K562 (cell line): ENCODE measurements at regions not wholly inside any gene's neighbourhood (a gene's known extent, or its start where the extent isn't known, plus 50 kb on each side); places are given as distances from the start of the nearest gene placed in this dataset.

Experiments used
- ATAC-seq: fragments of 200-7000 bp; cut with Tn5 transposase; 3 replicates; pipeline ENCODE4 v1.9.1; 2020; ENCODE audit warnings: moderate library complexity
- BruUV-seq: library from RNA; stranded (reverse); fragments of 400-500 nt; replicated peaks from 2 replicates; lab custom pipeline; 2021; lab: Mats Ljungman, UMichigan
- CTCF ChIA-PET: fragments of 300-600 bp; formaldehyde crosslinking; extraction: SDS; loops from one replicate; lab custom pipeline; 2021; ENCODE audit warnings: low intra/inter-chr PET ratio; lab: Yijun Ruan, JAX
- POLR2A ChIA-PET: fragments of 300-600, 350-650 bp; sonication (Branson Sonifier 250); formaldehyde crosslinking; extraction: SDS; loops from one replicate; lab custom pipeline; 2021; ENCODE audit warnings: antibody characterized with exemption, inconsistent platforms; lab: Yijun Ruan, JAX
- DNase-seq, 4 experiments: peaks; one replicate each; pipeline versions ENCODE4 v3.0.0 to v3.0.0-alpha.2; 2011 to 2018; ENCODE audit warnings: low spot score in 3 of 4, mixed read lengths in 3 of 4; ENCODE audit errors: extremely low read depth in 1 of 4
- FAIRE-seq: peaks from 2 replicates; lab custom pipeline; 2011; peaks lifted over from hg19 to GRCh38; lab: Jason Lieb, UNC
- H2AFZ ChIP-seq: 2 replicates; pipeline ENCODE4 v1.6.0; 2011; ENCODE audit warnings: low read depth, low read length, control low read depth, inconsistent platforms
- H3K27ac ChIP-seq: fragments of 200-600 bp; 3 replicates; pipeline ENCODE4 v1.8.0; 2011; ENCODE audit warnings: low read depth, mild to moderate bottlenecking, control low read depth, inconsistent platforms, low read length, moderate library complexity, mixed read lengths; ENCODE audit errors: extremely low read depth
- H3K27me3 ChIP-seq, 2 experiments: fragments of 300-600 bp in 1 of 2; 2 replicates in 1 of 2; 3 replicates in 1 of 2; pipeline versions ENCODE4 v1.6.0 to v1.8.0; 2011; ENCODE audit warnings: inconsistent platforms in 2 of 2, low read length in 2 of 2, mild to moderate bottlenecking in 1 of 2, mixed read lengths in 1 of 2, moderate library complexity in 1 of 2; ENCODE audit not compliant: control insufficient read depth in 2 of 2, insufficient read depth in 2 of 2
- H3K36me3 ChIP-seq: fragments of 300-600 bp; 3 replicates; pipeline ENCODE4 v1.8.0; 2011; ENCODE audit warnings: mild to moderate bottlenecking, low read length, inconsistent platforms; ENCODE audit not compliant: control insufficient read depth, insufficient read depth
- H3K4me1 ChIP-seq, 2 experiments: fragments of 200-600 bp in 1 of 2; replicated peaks in 1 of 2; 2 replicates in 1 of 2; 3 replicates in 1 of 2; pipeline versions ENCODE4 v1.5.1 to v1.8.0; 2011; ENCODE audit warnings: inconsistent platforms in 2 of 2, low read length in 2 of 2, mild to moderate bottlenecking in 1 of 2, mixed read lengths in 1 of 2, moderate library complexity in 1 of 2; ENCODE audit not compliant: control insufficient read depth in 2 of 2, insufficient read depth in 2 of 2
- H3K4me2 ChIP-seq: 2 replicates; pipeline ENCODE4 v1.6.1; 2011; ENCODE audit warnings: low read length, control low read depth, inconsistent platforms, mixed read lengths; ENCODE audit not compliant: insufficient read depth
- H3K4me3 ChIP-seq: fragments of 200-600 bp; sonication (generic), shearing (Covaris generic); 2 replicates; pipeline ENCODE4 v1.5.1; 2016; ENCODE audit warnings: control low read depth, inconsistent platforms
- H3K79me2 ChIP-seq: fragments of 200-600 bp; 3 replicates; pipeline ENCODE4 v1.8.0; 2011; ENCODE audit warnings: low read length, inconsistent platforms; ENCODE audit not compliant: control insufficient read depth, insufficient read depth
- H3K9ac ChIP-seq, 2 experiments: 2 replicates each; pipeline versions ENCODE4 v1.6.0 to v1.6.1; 2011; ENCODE audit warnings: low read depth in 2 of 2, low read length in 2 of 2, control low read depth in 1 of 2, inconsistent platforms in 1 of 2, mild to moderate bottlenecking in 1 of 2, mixed read lengths in 1 of 2; ENCODE audit not compliant: insufficient read depth in 1 of 2
- H3K9me1 ChIP-seq: one replicate; pipeline ENCODE4 v1.6.0; 2011; ENCODE audit warnings: inconsistent platforms, mild to moderate bottlenecking, low read length, moderate library complexity; ENCODE audit not compliant: control insufficient read depth, insufficient read depth
- H3K9me3 ChIP-seq: replicated peaks from 2 replicates; pipeline ENCODE4 v1.5.1; 2011; ENCODE audit warnings: low read depth, low read length, inconsistent platforms; ENCODE audit not compliant: control insufficient read depth, insufficient read depth
- H4K20me1 ChIP-seq: replicated peaks from 2 replicates; pipeline ENCODE4 v1.6.1; 2011; ENCODE audit warnings: low read length, inconsistent platforms, mixed read lengths; ENCODE audit not compliant: control insufficient read depth, insufficient read depth
- JUND ChIP-seq, 2 experiments: IDR thresholded peaks; 2 replicates in 1 of 2; 3 replicates in 1 of 2; pipeline ENCODE4 v1.6.1; 2011; ENCODE audit warnings: borderline replicate concordance in 2 of 2, low read depth in 2 of 2, low read length in 2 of 2, improper control_type of control experiment in 1 of 2, missing biosample characterization in 1 of 2, missing genetic modification characterization in 1 of 2, missing genetic modification reagents in 1 of 2
- ZHX1 ChIP-seq: fragments of 150-350 bp; conservative IDR thresholded peaks from 2 replicates; pipeline ENCODE4 v1.6.1; 2014; ENCODE audit warnings: low read length
- ZNF143 ChIP-seq: sonication (generic); formaldehyde crosslinking; IDR thresholded peaks from 2 replicates; pipeline ENCODE4 v1.9.0; 2022; ENCODE audit warnings: mild to moderate bottlenecking, missing genetic modification reagents
- ZNF77 ChIP-seq: fragments of 250-450 bp; sonication (Bioruptor Pico); IDR thresholded peaks from 2 replicates; pipeline ENCODE4 v1.5.0; 2020
- WGBS: fragments of 100-300 bp; shearing (Covaris generic); methylation state at CpG from one replicate; pipeline ENCODE4 v1.1.6; 2016; ENCODE audit warnings: low coverage, mixed read lengths; ENCODE audit not compliant: insufficient coverage; ENCODE audit errors: missing lambda C conversion rate; 5-methylcytosine and 5-hydroxymethylcytosine counted together
- in situ Hi-C: fragments of 300-500 bp; cut with MboI; formaldehyde crosslinking; loops from 4 replicates; pipeline ENCODE4 v1.15.0; 2018; ENCODE audit warnings: inconsistent platforms, mixed read lengths
- intact Hi-C: fragments of 100-400 bp; cut with micrococcal nuclease; formaldehyde crosslinking; loops from 2 replicates; pipeline ENCODE4 v1.14.2; 2022
- TF ChIP-seq, protein P1 (sequence below), 3 experiments: fragments of 200-800 bp in 1 of 3; sonication (Bioruptor generic) in 1 of 3; sonication (generic) in 1 of 3; formaldehyde crosslinking in 1 of 3; IDR thresholded peaks; 2 replicates each; pipeline versions ENCODE4 v1.6.1 to v1.8.0; 2016 to 2022; ENCODE audit warnings: mild to moderate bottlenecking in 2 of 3, missing compliant biosample characterization in 2 of 3, missing genetic modification characterization in 2 of 3, missing genetic modification reagents in 1 of 3

- TF ChIP-seq ZHX1 (no peak), JUND (IDR thresholded peaks at IDR 0.05; ENCODE audit: borderline replicate concordance, low read depth, low read length) (no peak), JUND (tag; IDR thresholded peaks at IDR 0.05; ENCODE audit: borderline replicate concordance, low read depth, low read length) (no peak)
These were observed 817.8 kb upstream of the LUZP2 start (continued) for GRCh38 chr11:23679041-23679440.

GRCh38 chr11:23679981-23680380, 816.9 kb upstream of the LUZP2 start:
- FAIRE-seq (no peak), ATAC-seq (no peak)
- TF ChIP-seq, protein P1, sequence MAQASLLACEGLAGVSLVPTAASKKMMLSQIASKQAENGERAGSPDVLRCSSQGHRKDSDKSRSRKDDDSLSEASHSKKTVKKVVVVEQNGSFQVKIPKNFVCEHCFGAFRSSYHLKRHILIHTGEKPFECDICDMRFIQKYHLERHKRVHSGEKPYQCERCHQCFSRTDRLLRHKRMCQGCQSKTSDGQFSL (CRISPR knock-in tag; IDR thresholded peaks at IDR 0.05): no peak
- TF ChIP-seq, protein P1 (tag; IDR thresholded peaks at IDR 0.05): no peak
- TF ChIP-seq ZNF143 (CRISPR knock-in tag): no peak
- no peak for TF ChIP-seq ZNF77 (CRISPR knock-in tag)

More at GRCh38 chr11:23679981-23680380, 816.9 kb upstream of the LUZP2 start:
- no peak overlapping the region for H3K4me3 ChIP-seq
- no peaks in the 10 kb centered on the region for H3K79me2 ChIP-seq
- no peak overlapping the region for H3K9ac ChIP-seq
- H3K9me3 ChIP-seq: no peaks in the 10 kb centered on the region
- CTCF ChIA-PET: no interaction called here
- H3K27ac ChIP-seq: no peak overlapping the region
- H3K9me1 ChIP-seq: no peaks in the 10 kb centered on the region
- no peak overlapping the region for H2AFZ ChIP-seq
- DNase-seq: no peak
- H3K27me3 ChIP-seq: no peaks in the 10 kb centered on the region
- in situ Hi-C loops (no loop called here), intact Hi-C loops (no loop called here)
- no peak overlapping the region for H3K4me2 ChIP-seq
- no peaks in the 10 kb centered on the region for H4K20me1 ChIP-seq
- no TSS peak for BruUV-seq
- POLR2A ChIA-PET: no interaction called here
- 2% methylated on average over 7 of the region's 10 CpGs for WGBS
- no peaks in the 10 kb centered on the region for H3K4me1 ChIP-seq
- H3K36me3 ChIP-seq: no peaks in the 10 kb centered on the region
